Fibroblast of villous mesenchyme (primary cell): ENCODE measurements at regions not wholly inside any gene's neighbourhood (a gene's known extent, or its start where the extent isn't known, plus 50 kb on each side); places are given as distances from the start of the nearest gene placed in this dataset.

Source experiments
- DNase-seq: peaks from one replicate; pipeline ENCODE4 v3.0.0-alpha.2; 2010; ENCODE audit warnings: low read depth
- H3K4me3 ChIP-seq: 2 replicates; pipeline ENCODE4 v1.5.1; 2011; ENCODE audit warnings: low read depth, mild to moderate bottlenecking, low read length
- CTCF ChIP-seq: IDR thresholded peaks from 2 replicates; pipeline ENCODE4 v1.5.1; 2012; ENCODE audit warnings: low read depth, mild to moderate bottlenecking, low read length; ENCODE audit not compliant: insufficient read depth

GRCh38 chr20:20933142-20933958, 172.8 kb downstream of the LINC00237 start:
- H3K4me3 ChIP-seq, result no peak overlapping the region
- no peak for TF ChIP-seq CTCF
- DNase-seq, result no peak

GRCh38 chr20:20932156-20932555, 174.0 kb downstream of the LINC00237 start:
- H3K4me3 ChIP-seq, result no peak overlapping the region
- TF ChIP-seq CTCF, result no peak
- no peak for DNase-seq

GRCh38 chr20:20931632-20932031, 174.5 kb downstream of the LINC00237 start:
- TF ChIP-seq CTCF, result no peak

GRCh38 chr20:20931024-20931423, 175.1 kb downstream of the LINC00237 start:
- TF ChIP-seq CTCF, result no peak

More at GRCh38 chr20:20931632-20932031, 174.5 kb downstream of the LINC00237 start:
- H3K4me3 ChIP-seq, result no peak overlapping the region
- no peak for DNase-seq

GRCh38 chr20:20930500-20930899, 175.7 kb downstream of the LINC00237 start:
- TF ChIP-seq CTCF, result no peak
- H3K4me3 ChIP-seq, result no peak overlapping the region
- no peak for DNase-seq

More at GRCh38 chr20:20931024-20931423, 175.1 kb downstream of the LINC00237 start:
- H3K4me3 ChIP-seq, result no peak overlapping the region
- no peak for DNase-seq

- no peak for TF ChIP-seq CTCF
- no peak for DNase-seq
- H3K4me3 ChIP-seq, result no peak overlapping the region
These were observed 176.8 kb downstream of the LINC00237 start for GRCh38 chr20:20929341-20929740.
